ENCODE measurements at regions not wholly inside any gene's neighbourhood (a gene's known extent, or its start where the extent isn't known, plus 50 kb on each side); places are given as distances from the start of the nearest gene placed in this dataset.

DNA sequence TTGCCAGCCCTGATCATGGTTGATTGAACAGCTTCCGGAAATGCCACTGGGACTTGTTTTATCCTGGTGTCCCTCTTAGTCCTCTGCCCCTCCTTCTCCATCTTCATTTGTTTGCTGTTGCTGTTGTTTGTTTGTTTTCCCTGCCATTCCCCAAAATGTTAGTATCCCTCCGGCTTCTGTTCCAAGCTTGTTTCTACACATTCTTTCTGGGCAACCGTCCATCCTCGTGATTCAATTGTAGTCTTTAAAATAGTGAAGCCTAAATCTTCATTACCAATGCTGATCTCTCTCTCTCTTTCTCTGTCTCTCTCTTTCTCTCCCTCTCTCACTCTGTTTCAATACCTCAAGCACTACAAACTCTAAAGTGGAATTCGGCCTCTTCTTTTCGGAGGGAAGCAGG is 649.3 kb upstream of the ARGLU1 start:
- no peaks in the 10 kb centered on the region for H3K9me3 ChIP-seq
- no peaks in the 10 kb centered on the region for H3K27me3 ChIP-seq
- intact Hi-C loops (cut with DNase I): loop anchor here in 4 of 10 donors (10.0 kb wide), 2 partner anchors 428 to 648 kb away; a partner anchor contains a TSS
- H3K27ac ChIP-seq: no peak overlapping the region
- TF ChIP-seq POLR2A (IDR thresholded peaks at IDR 0.05): no peak
- TF ChIP-seq, protein P1, sequence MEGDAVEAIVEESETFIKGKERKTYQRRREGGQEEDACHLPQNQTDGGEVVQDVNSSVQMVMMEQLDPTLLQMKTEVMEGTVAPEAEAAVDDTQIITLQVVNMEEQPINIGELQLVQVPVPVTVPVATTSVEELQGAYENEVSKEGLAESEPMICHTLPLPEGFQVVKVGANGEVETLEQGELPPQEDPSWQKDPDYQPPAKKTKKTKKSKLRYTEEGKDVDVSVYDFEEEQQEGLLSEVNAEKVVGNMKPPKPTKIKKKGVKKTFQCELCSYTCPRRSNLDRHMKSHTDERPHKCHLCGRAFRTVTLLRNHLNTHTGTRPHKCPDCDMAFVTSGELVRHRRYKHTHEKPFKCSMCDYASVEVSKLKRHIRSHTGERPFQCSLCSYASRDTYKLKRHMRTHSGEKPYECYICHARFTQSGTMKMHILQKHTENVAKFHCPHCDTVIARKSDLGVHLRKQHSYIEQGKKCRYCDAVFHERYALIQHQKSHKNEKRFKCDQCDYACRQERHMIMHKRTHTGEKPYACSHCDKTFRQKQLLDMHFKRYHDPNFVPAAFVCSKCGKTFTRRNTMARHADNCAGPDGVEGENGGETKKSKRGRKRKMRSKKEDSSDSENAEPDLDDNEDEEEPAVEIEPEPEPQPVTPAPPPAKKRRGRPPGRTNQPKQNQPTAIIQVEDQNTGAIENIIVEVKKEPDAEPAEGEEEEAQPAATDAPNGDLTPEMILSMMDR (IDR thresholded peaks at IDR 0.05): no peak
- no peak for ATAC-seq
- DNase-seq: no peak
- no peaks in the 10 kb centered on the region for H3K36me3 ChIP-seq
- H3K4me3 ChIP-seq: no peak overlapping the region
- WGBS, 4 donors: 62 to 73% (median 64%) methylated on average over 6 of the region's 6 CpGs
- peaks cover 0 to 3% (median 0%) of the 10 kb centered on the region in 12 donors for H3K4me1 ChIP-seq

GRCh38 chr13:107216046-107216755 is 648.3 kb upstream of the ARGLU1 start:
- no peak for TF ChIP-seq POLR2A (IDR thresholded peaks at IDR 0.05)
- TF ChIP-seq, protein P1 (IDR thresholded peaks at IDR 0.05): no peak
- DNase-seq: no peak
- intact Hi-C loops (cut with DNase I): loop anchor here in 4 of 10 donors (10.0 kb wide), 2 partner anchors 429 to 649 kb away; a partner anchor contains a TSS
- no peak for ATAC-seq
- Histone ChIP-seq H3K4me3 (no peak overlapping the region), H3K36me3 (no peaks in the 10 kb centered on the region), H3K27ac (no peak overlapping the region), H3K4me1 (peaks cover 0 to 3% (median 0%) of the 10 kb centered on the region in 12 donors), H3K27me3 (no peaks in the 10 kb centered on the region), H3K9me3 (no peaks in the 10 kb centered on the region)
- WGBS, 4 donors: 80 to 87% (median 85%) methylated on average over 11 of the region's 11 CpGs

GRCh38 chr13:107211073-107211472 is 643.1 kb upstream of the ARGLU1 start:
- DNase-seq (peak in 4 of 5 donors; percentile 56 to 69 (median 63)), ATAC-seq (peak in 3 of 4 donors; percentile 86 to 90 (median 87))
- peak overlapping the region in 8 of 12 donors; percentile 21 to 37 (median 30) for H3K4me3 ChIP-seq
- no peaks in the 10 kb centered on the region for H3K27me3 ChIP-seq
- intact Hi-C loops (cut with DNase I): loop anchor here (1.0 to 10.0 kb wide), 12 partner anchors 434 to 946 kb away; a partner anchor contains a TSS
- no peaks in the 10 kb centered on the region for H3K9me3 ChIP-seq
- WGBS, 4 donors: 10 to 12% (median 11%) methylated on average over 8 of the region's 8 CpGs
- no peak for TF ChIP-seq POLR2A (IDR thresholded peaks at IDR 0.05)
- TF ChIP-seq, protein P1 (IDR thresholded peaks at IDR 0.05): peak; percentile 82 to 94 (median 88)
- H3K27ac ChIP-seq: no peak overlapping the region
- H3K4me1 ChIP-seq: peaks cover 0 to 29% (median 14%) of the 10 kb centered on the region in 12 donors
- H3K36me3 ChIP-seq: no peaks in the 10 kb centered on the region

GRCh38 chr13:107210723-107211030 is 642.7 kb upstream of the ARGLU1 start:
- H3K27ac ChIP-seq: peak overlapping the region in 1 of 12 donors; percentile 45
- ATAC-seq: peak in 1 of 4 donors; percentile 25
- H3K4me3 ChIP-seq: peak overlapping the region in 8 of 12 donors; percentile 21 to 37 (median 30)
- H3K27me3 ChIP-seq: no peaks in the 10 kb centered on the region
- H3K4me1 ChIP-seq: peaks cover 0 to 33% (median 14%) of the 10 kb centered on the region in 12 donors
- no peak for DNase-seq
- no peaks in the 10 kb centered on the region for H3K9me3 ChIP-seq
- TF ChIP-seq POLR2A (IDR thresholded peaks at IDR 0.05): no peak
- TF ChIP-seq, protein P1 (IDR thresholded peaks at IDR 0.05): no peak
- H3K36me3 ChIP-seq: no peaks in the 10 kb centered on the region
- WGBS, 4 donors: 26 to 37% (median 33%) methylated on average over 7 of the region's 7 CpGs
- intact Hi-C loops (cut with DNase I): loop anchor here (1.0 to 10.0 kb wide), 12 partner anchors 434 to 947 kb away; a partner anchor contains a TSS
